NCI-H1092 treated with DMSO at 0.1 percent for 48 hours (cell line): ENCODE measurements at regions not wholly inside any gene's neighbourhood (a gene's known extent, or its start where the extent isn't known, plus 50 kb on each side); places are given as distances from the start of the nearest gene placed in this dataset.

ENCODE experiments used
- DNase-seq: peaks from one replicate; lab custom pipeline; 2025; lab: John Stamatoyannopoulos, UW

DNA sequence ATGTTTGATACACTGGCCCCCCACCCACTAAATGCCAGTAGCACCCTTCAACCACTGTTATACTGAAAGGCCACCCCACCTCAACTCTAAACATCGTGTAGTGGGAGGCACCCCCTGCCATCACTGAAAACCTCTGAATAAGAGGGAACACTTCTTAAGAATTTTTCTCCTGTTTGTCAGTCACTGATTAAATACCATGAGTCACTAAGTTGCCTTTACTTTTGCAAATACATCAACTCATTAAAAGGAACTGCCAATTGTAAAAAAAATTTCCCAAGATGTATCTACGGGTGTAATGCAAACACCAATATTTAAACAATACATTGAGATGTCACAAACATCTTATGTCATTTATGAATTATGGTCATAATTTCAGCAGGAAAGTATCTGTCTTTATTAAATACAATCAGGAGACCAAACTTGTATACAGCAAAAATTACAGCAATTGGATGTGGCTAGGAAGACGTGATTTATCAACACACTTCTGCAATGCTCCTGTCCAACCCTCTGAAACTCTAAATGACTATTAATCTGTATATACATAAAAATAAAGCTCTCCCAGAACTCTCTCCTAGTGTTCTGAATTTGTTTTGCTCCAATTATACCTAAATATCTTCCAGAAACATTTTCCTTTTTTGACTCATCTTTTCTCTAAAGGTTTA lies 144.1 kb upstream of the STK17B start:
- DNase-seq: no peak

- no peak for DNase-seq
Observed at GRCh38 chr2:196316050-196316430, 144.7 kb upstream of the STK17B start.

GRCh38 chr2:196318517-196319377 lies 147.4 kb upstream of the STK17B start:
- no peak for DNase-seq

GRCh38 chr2:196322973-196323810 lies 151.8 kb upstream of the STK17B start:
- DNase-seq: no peak

GRCh38 chr2:196324211-196324610 lies 152.8 kb upstream of the STK17B start:
- DNase-seq: no peak

- DNase-seq: no peak
Observed at GRCh38 chr2:196328088-196328680, 156.8 kb upstream of the STK17B start.

GRCh38 chr2:196329959-196330358 lies 158.6 kb upstream of the STK17B start:
- no peak for DNase-seq

DNA sequence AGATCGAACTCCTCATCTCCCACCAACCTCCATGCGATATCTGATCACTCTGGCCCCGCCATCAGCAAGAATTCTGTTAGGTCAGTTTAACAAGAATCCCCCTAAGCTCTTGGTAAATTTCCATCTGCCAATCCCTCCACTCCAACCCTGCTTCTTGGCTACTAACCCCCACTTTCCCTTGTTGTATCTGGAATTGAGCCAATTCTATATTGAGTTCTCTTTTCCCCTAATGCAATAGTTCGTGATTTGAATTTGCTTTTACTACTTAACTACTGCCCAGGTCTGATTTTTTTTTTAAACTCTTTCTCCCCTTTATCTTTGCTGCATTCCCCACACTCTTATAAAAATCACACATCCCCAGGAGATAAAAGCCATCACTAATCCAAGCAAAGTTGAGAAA lies 159.3 kb upstream of the STK17B start:
- peak; percentile 77 for DNase-seq

GRCh38 chr2:196331143-196331542 lies 159.8 kb upstream of the STK17B start:
- DNase-seq: no peak

- no peak for DNase-seq
Observed at GRCh38 chr2:196331851-196332250, 160.5 kb upstream of the STK17B start.

GRCh38 chr2:196333397-196333796 lies 162.0 kb upstream of the STK17B start:
- DNase-seq: no peak

GRCh38 chr2:196334710-196335109 lies 163.3 kb upstream of the STK17B start:
- DNase-seq: no peak

DNA sequence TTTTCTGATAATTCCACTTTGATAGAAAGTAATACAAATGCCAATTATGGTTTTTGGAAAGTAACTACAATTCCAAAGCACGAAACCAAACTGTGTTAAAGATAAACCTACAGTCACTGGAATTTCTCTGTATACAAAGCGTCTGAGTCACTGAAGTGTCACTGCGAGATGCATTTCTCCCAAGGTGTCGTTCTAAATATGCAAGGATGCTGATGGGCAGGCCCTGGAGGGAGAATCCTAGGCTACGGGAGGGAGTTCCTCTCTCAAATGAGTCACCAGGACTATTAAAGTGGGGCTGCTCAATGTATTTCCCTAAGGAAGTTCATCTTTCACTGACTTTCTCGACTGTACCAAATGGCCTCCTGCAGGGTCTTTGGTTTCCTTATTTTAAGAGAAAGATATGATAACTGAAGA lies 163.8 kb upstream of the STK17B start:
- no peak for DNase-seq

- DNase-seq: no peak
Observed at GRCh38 chr2:196336207-196336606, 164.8 kb upstream of the STK17B start.

DNA sequence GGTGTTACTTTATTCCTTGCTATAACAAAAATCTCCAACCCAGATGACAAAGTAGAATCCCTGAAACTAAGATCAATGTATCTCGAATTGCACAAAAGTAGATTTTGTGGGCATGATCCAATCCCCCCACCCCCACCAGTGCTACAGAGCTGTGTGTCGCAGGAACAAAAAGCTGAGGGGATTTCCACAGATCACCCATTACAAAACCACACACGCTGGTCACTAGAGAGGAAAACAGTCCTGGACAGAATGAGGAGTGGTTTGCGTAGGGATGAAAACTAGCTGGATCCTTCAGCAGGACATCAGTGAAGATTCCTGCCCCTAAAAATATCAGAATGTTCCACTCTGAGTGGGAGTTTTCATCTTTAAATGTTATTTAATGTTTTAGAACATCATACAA lies 165.3 kb upstream of the STK17B start:
- DNase-seq: no peak

- DNase-seq: peak; percentile 16
Observed at GRCh38 chr2:196337208-196337953, 166.0 kb upstream of the STK17B start.

GRCh38 chr2:196338440-196338839 lies 167.1 kb upstream of the STK17B start:
- no peak for DNase-seq

- DNase-seq: no peak
Observed at GRCh38 chr2:196341277-196341841, 170.0 kb upstream of the STK17B start.

- no peak for DNase-seq
Observed at GRCh38 chr2:196344397-196344796, 173.0 kb upstream of the STK17B start.

GRCh38 chr2:196353717-196354116 lies 182.3 kb upstream of the STK17B start:
- no peak for DNase-seq

DNA sequence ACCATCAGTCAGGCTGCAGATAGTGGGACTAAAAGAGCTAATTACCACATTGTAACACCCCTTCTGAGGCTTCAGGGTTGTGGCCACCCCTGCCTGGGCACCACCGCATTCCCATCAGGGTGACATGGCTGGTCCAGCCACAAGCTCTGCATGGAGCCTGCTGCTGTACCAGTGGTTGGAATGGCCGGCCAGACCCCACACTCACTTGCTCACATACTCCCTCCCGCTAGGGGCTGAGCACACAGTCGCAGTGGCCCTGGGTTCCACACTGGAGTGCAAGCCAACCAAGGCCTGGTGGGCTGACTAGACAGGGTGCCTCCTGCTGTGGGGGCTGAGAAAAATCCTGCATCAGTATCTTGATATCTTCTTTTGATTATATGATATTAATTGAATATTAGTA lies 182.8 kb upstream of the STK17B start:
- no peak for DNase-seq
